GM12878 (cell line): ENCODE measurements at regions not wholly inside any gene's neighbourhood (a gene's known extent, or its start where the extent isn't known, plus 50 kb on each side); places are given as distances from the start of the nearest gene placed in this dataset.

Source experiments
- ATAC-seq: fragments of 200-7000 bp; cut with Tn5 transposase; 3 replicates; pipeline ENCODE4 v1.9.1; 2020; ENCODE audit warnings: mild to moderate bottlenecking, moderate library complexity
- BruUV-seq: library from RNA; stranded (reverse); fragments of 400-500 nt; replicated peaks from 2 replicates; lab custom pipeline; 2021; lab: Mats Ljungman, UMichigan
- CTCF ChIA-PET: fragments of 300-600 bp; sonication (Branson Sonifier 250); formaldehyde crosslinking; extraction: SDS; loops from one replicate; lab custom pipeline; 2021; ENCODE audit warnings: inconsistent platforms; lab: Yijun Ruan, JAX
- POLR2A ChIA-PET: fragments of 350-600 bp; formaldehyde crosslinking; extraction: SDS; loops from one replicate; lab custom pipeline; 2021; ENCODE audit warnings: inconsistent platforms; lab: Charles Lee
- RAD21 ChIA-PET: fragments of 300-600 bp; sonication (Branson Sonifier 250); formaldehyde crosslinking; loops from one replicate; lab custom pipeline; 2023; ENCODE audit warnings: antibody characterized with exemption; ENCODE audit not compliant: unreplicated experiment; lab: Charles Lee
- SMC1A ChIA-PET: fragments of 300-600 bp; sonication (Branson Sonifier 250); formaldehyde crosslinking; loops from one replicate; lab custom pipeline; 2023; ENCODE audit not compliant: unreplicated experiment, uncharacterized antibody; lab: Charles Lee
- DNase-seq: peaks from one replicate; pipeline ENCODE4 v3.0.0-alpha.2; 2011; ENCODE audit warnings: low read depth, low spot score
- FAIRE-seq: peaks from 3 replicates; lab custom pipeline; 2011; peaks lifted over from hg19 to GRCh38; lab: Jason Lieb, UNC
- H2AFZ ChIP-seq: 2 replicates; pipeline ENCODE4 v1.6.0; 2011; ENCODE audit warnings: low read depth, low read length, control low read depth; ENCODE audit not compliant: control insufficient read depth
- H3K27ac ChIP-seq: 2 replicates; pipeline ENCODE4 v1.5.1; 2011; ENCODE audit warnings: control low read depth; ENCODE audit not compliant: control insufficient read depth, insufficient read depth
- H3K27me3 ChIP-seq, 2 experiments: replicated peaks in 1 of 2; 2 replicates each; pipeline versions ENCODE4 v1.6.0 to v1.6.1; 2011; ENCODE audit warnings: low read length in 1 of 2; ENCODE audit not compliant: control insufficient read depth in 2 of 2, insufficient read depth in 2 of 2
- H3K36me3 ChIP-seq, 2 experiments: 2 replicates each; pipeline ENCODE4 v1.5.1; 2011; ENCODE audit warnings: low read length in 1 of 2; ENCODE audit not compliant: control insufficient read depth in 2 of 2, insufficient read depth in 2 of 2
- H3K4me1 ChIP-seq: 2 replicates; pipeline ENCODE4 v1.6.1; 2011; ENCODE audit warnings: mild to moderate bottlenecking, low read length, moderate library complexity, mixed read lengths; ENCODE audit not compliant: control insufficient read depth, insufficient read depth
- H3K4me2 ChIP-seq: 2 replicates; pipeline ENCODE4 v1.6.0; 2011; ENCODE audit warnings: control low read depth; ENCODE audit not compliant: control insufficient read depth, insufficient read depth
- H3K4me3 ChIP-seq: fragments of 200-600 bp; sonication (generic); 2 replicates; pipeline ENCODE4 v1.5.1; 2016
- H3K79me2 ChIP-seq: 2 replicates; pipeline ENCODE4 v1.6.0; 2011; ENCODE audit warnings: low read length; ENCODE audit not compliant: control insufficient read depth, insufficient read depth
- H3K9ac ChIP-seq: 2 replicates; pipeline ENCODE4 v1.8.0; 2011; ENCODE audit warnings: low read length, control low read depth, mixed read lengths; ENCODE audit not compliant: control insufficient read depth, insufficient read depth
- H3K9me3 ChIP-seq: replicated peaks from 3 replicates; pipeline ENCODE4 v1.5.1; 2011; ENCODE audit warnings: mild to moderate bottlenecking, low read length; ENCODE audit not compliant: control insufficient read depth, insufficient read depth
- H4K20me1 ChIP-seq: 2 replicates; pipeline ENCODE4 v1.6.0; 2011; ENCODE audit not compliant: control insufficient read depth, insufficient read depth
- CTCF ChIP-seq, 3 experiments: IDR thresholded peaks in 2 of 3; conservative IDR thresholded peaks in 1 of 3; 2 replicates each; pipeline ENCODE4 v1.5.1; 2011; ENCODE audit warnings: low read depth in 3 of 3, low read length in 3 of 3, mild to moderate bottlenecking in 3 of 3, control low read depth in 2 of 3, moderate library complexity in 2 of 3, inconsistent platforms in 1 of 3, mixed read lengths in 1 of 3; ENCODE audit not compliant: control insufficient read depth in 2 of 3, insufficient read depth in 1 of 3; ENCODE audit errors: extremely low read depth in 1 of 3
- RB1 ChIP-seq: fragments of 450-650 bp; formaldehyde crosslinking; IDR thresholded peaks from 2 replicates; pipeline ENCODE4 v1.6.1; 2017; ENCODE audit warnings: mild to moderate bottlenecking, borderline replicate concordance
- WGBS: methylation state at CpG from one replicate; pipeline ENCODE4 v1.1.6; 2016; ENCODE audit warnings: low lambda C conversion rate; ENCODE audit not compliant: insufficient replicate concordance, insufficient coverage; ENCODE audit errors: missing lambda C conversion rate; 5-methylcytosine and 5-hydroxymethylcytosine counted together
- in situ Hi-C: fragments of 300-500 bp; cut with MboI; formaldehyde crosslinking; loops from 9 replicates; pipeline ENCODE4 v1.14.3; 2018; ENCODE audit warnings: mixed read lengths
- intact Hi-C: fragments of 100-400 bp; cut with micrococcal nuclease; formaldehyde crosslinking; loops from one replicate; pipeline ENCODE4 v1.14.2; 2022; ENCODE audit not compliant: unreplicated experiment

- WGBS: 60% methylated on average over 10 of the region's 10 CpGs
- Histone ChIP-seq H3K4me2 (no peak overlapping the region), H3K9ac (no peak overlapping the region), H3K4me1 (no peaks in the 10 kb centered on the region), H3K36me3 (no peaks in the 10 kb centered on the region), H3K4me3 (no peak overlapping the region), H3K27ac (no peak overlapping the region), H3K9me3 (no peaks in the 10 kb centered on the region; the same call in 1 of the 3 replicates), H4K20me1 (no peaks in the 10 kb centered on the region), H3K79me2 (no peaks in the 10 kb centered on the region), H3K27me3 (no peaks in the 10 kb centered on the region), H2AFZ (no peak overlapping the region)
- intact Hi-C loops: no loop called here
- TF ChIP-seq CTCF (IDR thresholded peaks at IDR 0.05 in 2 of 3, conservative IDR thresholded peaks at IDR 0.05 in 1 of 3; ENCODE audit: control insufficient read depth in 2 of 3, extremely low read depth in 1 of 3, insufficient read depth in 1 of 3, low read depth in 3 of 3, low read length in 3 of 3) (0 out of 6 replicates have a peak, but pooled peaks of 2 of the 3 experiments have one; percentile 9 to 11), RB1 (no peak)
- BruUV-seq: no TSS peak
- in situ Hi-C loops: no loop called here
- DNase-seq (no peak), ATAC-seq (peak; percentile 46), FAIRE-seq (no peak)
- ChIA-PET SMC1A (interaction anchor here (1.2 to 1.7 kb wide), 2 partner anchors 11 to 37 kb away, joined by 3 to 4 read pairs; no protein-coding TSS in a partner anchor), RAD21 (no interaction called here), POLR2A (no interaction called here), CTCF (interaction anchor here (1.0 kb wide), 1 partner anchor 12 kb away, joined by 3 read pairs; no protein-coding TSS in a partner anchor)
Measured at GRCh38 chr13:22103046-22104027, 432.5 kb downstream of the FGF9 start.
